ENCODE measurements at regions not wholly inside any gene's neighbourhood (a gene's known extent, or its start where the extent isn't known, plus 50 kb on each side); places are given as distances from the start of the nearest gene placed in this dataset.

GRCh38 chr19:29263305-29264135, 50.6 kb upstream of the UQCRFS1 start:
- peak; percentile 75 to 86 (median 85) for TF ChIP-seq CTCF (IDR thresholded peaks at IDR 0.05; ENCODE audit: control extremely low read depth in 1 of 3, insufficient read depth in 1 of 3, low read depth in 1 of 3, low read length in 3 of 3)
- peak; percentile 76 to 80 for TF ChIP-seq RAD21 (IDR thresholded peaks at IDR 0.05 in 1 of 2, conservative IDR thresholded peaks at IDR 0.05 in 1 of 2; ENCODE audit: low read depth in 2 of 2, low read length in 2 of 2)
- TF ChIP-seq KDM1A (IDR thresholded peaks at IDR 0.05; ENCODE audit: borderline replicate concordance, low read length): peak; percentile 29; the same call in 1 of the 2 replicates
- TF ChIP-seq HDAC2 (IDR thresholded peaks at IDR 0.05; ENCODE audit: borderline replicate concordance in 1 of 2, low read depth in 2 of 2, low read length in 2 of 2): 0 out of 4 replicates have a peak, but pooled peaks of 1 of the 2 experiments have one; percentile 27
- TF ChIP-seq GTF2F1 (IDR thresholded peaks at IDR 0.05; ENCODE audit: borderline replicate concordance, low read depth, low read length): no peak
- H3K4me3 ChIP-seq (ENCODE audit: extremely low read depth in 1 of 4, insufficient read depth in 2 of 4, low read depth in 3 of 4, low read length in 4 of 4): no peak overlapping the region
- no peak overlapping the region for H2AK5ac ChIP-seq (ENCODE audit: low read depth, low read length)
- H3K79me2 ChIP-seq (ENCODE audit: control insufficient read depth in 1 of 2, insufficient read depth in 2 of 2, low read length in 2 of 2): no peaks in the 10 kb centered on the region
- no peak overlapping the region for H3K4me2 ChIP-seq (ENCODE audit: insufficient read depth in 1 of 2, low read depth in 2 of 2, low read length in 2 of 2)
- 46% methylated on average over 8 of the region's 8 CpGs; no CpG with 5 or more reads in 1 of the 2 experiments for WGBS, 2 experiments (ENCODE audit: extremely low coverage in 1 of 2, insufficient coverage in 1 of 2, insufficient read length in 1 of 2, insufficient replicate concordance in 2 of 2, low coverage in 1 of 2, low lambda C conversion rate in 2 of 2, missing lambda C conversion rate in 1 of 2)
- ChIA-PET CTCF (ENCODE audit: partially characterized antibody) (interaction anchor here (0.5 to 10.7 kb wide), 54 partner anchors 10 to 423 kb away, joined by 3 to 117 read pairs (median 4); no protein-coding TSS in a partner anchor), POLR2A (ENCODE audit: partially characterized antibody) (no interaction called here)
- H3K36me3 ChIP-seq (ENCODE audit: control insufficient read depth in 2 of 4, insufficient read depth in 4 of 4, low read length in 3 of 4): no peaks in the 10 kb centered on the region; a peak in 1 of 8 replicates
- H2BK15ac ChIP-seq (ENCODE audit: low read length): no peak overlapping the region
- peaks cover 0 to 3% (median 0%) of the 10 kb centered on the region in 4 experiments; a peak in 4 of 7 replicates for H3K4me1 ChIP-seq (replicated peaks in 1 of 4; ENCODE audit: control insufficient read depth in 3 of 4, insufficient read depth in 4 of 4, low read length in 3 of 4)
- no peaks in the 10 kb centered on the region for H3K79me1 ChIP-seq (ENCODE audit: low read depth, low read length)
- peaks cover 7 to 8% of the 10 kb centered on the region in 2 experiments for H3K9me3 ChIP-seq (ENCODE audit: insufficient read depth in 2 of 2, low read depth in 1 of 2, low read length in 1 of 2)
- DNase-seq (ENCODE audit: low read depth in 1 of 2, low spot score in 2 of 2): peak in 1 of 2 experiments; percentile 91
- no peak overlapping the region for H4K5ac ChIP-seq (ENCODE audit: insufficient read length, low read depth, low read length)
- no peaks in the 10 kb centered on the region for H3K23me2 ChIP-seq (ENCODE audit: low read depth, low read length)
- no peak overlapping the region for H3K4ac ChIP-seq (replicated peaks; ENCODE audit: insufficient read length, low read depth, low read length)
- no peaks in the 10 kb centered on the region; a peak in 2 of 7 replicates for H3K27me3 ChIP-seq (replicated peaks in 1 of 4; ENCODE audit: control insufficient read depth in 3 of 4, extremely low read depth in 1 of 4, insufficient read depth in 3 of 4, low read length in 3 of 4)
- H4K8ac ChIP-seq (ENCODE audit: extremely low read depth, insufficient read depth, low read length): no peak overlapping the region
- no peak overlapping the region for H2BK12ac ChIP-seq (ENCODE audit: low read depth, low read length)
- H3K18ac ChIP-seq (ENCODE audit: extremely low read depth, low read length): no peak overlapping the region
- H2BK120ac ChIP-seq (replicated peaks; ENCODE audit: low read depth, low read length): no peak overlapping the region
- no peak overlapping the region for H2AFZ ChIP-seq (ENCODE audit: low read length)
- H3K23ac ChIP-seq (ENCODE audit: insufficient read length): no peak overlapping the region
- no peak overlapping the region for H2BK20ac ChIP-seq (ENCODE audit: low read length)
- FAIRE-seq: peak; percentile 98
- no peak overlapping the region for H3K56ac ChIP-seq (replicated peaks; ENCODE audit: insufficient read length, low read depth, low read length)
- no peak overlapping the region for H3K14ac ChIP-seq (ENCODE audit: insufficient read length)
- H3K9ac ChIP-seq (replicated peaks in 1 of 4; ENCODE audit: extremely low read depth in 1 of 4, low read depth in 3 of 4, low read length in 3 of 4): no peak overlapping the region
- H3K27ac ChIP-seq (ENCODE audit: low read depth, low read length): no peak overlapping the region
- H4K91ac ChIP-seq (replicated peaks; ENCODE audit: insufficient read length, low read length): no peak overlapping the region
- no peaks in the 10 kb centered on the region for H4K20me1 ChIP-seq (replicated peaks in 1 of 2; ENCODE audit: control insufficient read depth in 1 of 2, insufficient read depth in 2 of 2, low read length in 2 of 2)
- H2BK5ac ChIP-seq (ENCODE audit: low read depth, low read length): no peak overlapping the region
